AG09319 (cell line): ENCODE measurements at regions not wholly inside any gene's neighbourhood (a gene's known extent, or its start where the extent isn't known, plus 50 kb on each side); places are given as distances from the start of the nearest gene placed in this dataset.

Experiments used
- DNase-seq: peaks from one replicate; pipeline ENCODE4 v3.0.0-alpha.2; 2010; ENCODE audit warnings: low read depth; ENCODE audit errors: extremely low read depth
- TF ChIP-seq, protein P1 (sequence below): IDR thresholded peaks from 2 replicates; pipeline ENCODE4 v1.5.1; 2011; ENCODE audit warnings: low read depth, mild to moderate bottlenecking, inconsistent platforms, low read length, moderate library complexity

DNA sequence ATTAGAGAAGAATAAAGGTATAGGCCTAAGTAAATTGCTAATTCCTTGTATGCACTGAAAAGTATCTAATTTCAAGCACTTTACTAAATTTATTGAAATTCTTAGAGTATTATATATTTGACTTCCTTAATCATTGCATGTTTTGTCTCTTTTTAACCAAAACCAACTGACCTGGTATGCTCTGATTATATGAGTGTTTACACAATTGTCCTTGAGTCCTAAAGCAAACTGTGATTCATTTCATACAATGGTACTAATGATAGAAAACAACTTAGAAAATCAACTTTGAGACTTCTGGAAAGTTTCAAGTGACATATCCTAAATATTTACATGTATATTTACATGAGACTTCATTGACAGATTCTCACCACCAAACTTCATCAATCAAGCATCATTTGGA is 1177.1 kb downstream of the ADGRL3 start:
- TF ChIP-seq, protein P1, sequence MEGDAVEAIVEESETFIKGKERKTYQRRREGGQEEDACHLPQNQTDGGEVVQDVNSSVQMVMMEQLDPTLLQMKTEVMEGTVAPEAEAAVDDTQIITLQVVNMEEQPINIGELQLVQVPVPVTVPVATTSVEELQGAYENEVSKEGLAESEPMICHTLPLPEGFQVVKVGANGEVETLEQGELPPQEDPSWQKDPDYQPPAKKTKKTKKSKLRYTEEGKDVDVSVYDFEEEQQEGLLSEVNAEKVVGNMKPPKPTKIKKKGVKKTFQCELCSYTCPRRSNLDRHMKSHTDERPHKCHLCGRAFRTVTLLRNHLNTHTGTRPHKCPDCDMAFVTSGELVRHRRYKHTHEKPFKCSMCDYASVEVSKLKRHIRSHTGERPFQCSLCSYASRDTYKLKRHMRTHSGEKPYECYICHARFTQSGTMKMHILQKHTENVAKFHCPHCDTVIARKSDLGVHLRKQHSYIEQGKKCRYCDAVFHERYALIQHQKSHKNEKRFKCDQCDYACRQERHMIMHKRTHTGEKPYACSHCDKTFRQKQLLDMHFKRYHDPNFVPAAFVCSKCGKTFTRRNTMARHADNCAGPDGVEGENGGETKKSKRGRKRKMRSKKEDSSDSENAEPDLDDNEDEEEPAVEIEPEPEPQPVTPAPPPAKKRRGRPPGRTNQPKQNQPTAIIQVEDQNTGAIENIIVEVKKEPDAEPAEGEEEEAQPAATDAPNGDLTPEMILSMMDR = no peak

DNA sequence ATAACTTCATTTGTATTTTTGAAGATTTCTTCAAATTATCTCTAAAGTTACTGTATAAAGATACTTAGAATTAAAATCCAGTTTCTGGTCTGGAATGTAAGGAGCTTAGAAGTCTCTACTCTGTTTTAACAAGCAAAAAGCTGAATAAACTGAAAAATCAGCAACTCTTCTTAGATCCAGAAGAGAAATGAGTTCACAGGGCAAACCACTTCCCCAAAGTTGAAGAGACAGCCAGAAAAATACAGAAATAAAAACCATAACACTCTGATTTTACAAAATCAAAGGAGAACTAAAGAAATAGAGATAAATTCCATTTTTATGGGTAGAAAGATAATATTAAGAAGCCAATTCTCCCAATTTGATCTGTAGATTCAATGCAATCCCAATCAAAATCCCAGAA is 1166.8 kb downstream of the ADGRL3 start:
- DNase-seq = no peak
- TF ChIP-seq, protein P1 = no peak

More for the DNA sequence above, 1177.1 kb downstream of the ADGRL3 start:
- DNase-seq = no peak

DNA sequence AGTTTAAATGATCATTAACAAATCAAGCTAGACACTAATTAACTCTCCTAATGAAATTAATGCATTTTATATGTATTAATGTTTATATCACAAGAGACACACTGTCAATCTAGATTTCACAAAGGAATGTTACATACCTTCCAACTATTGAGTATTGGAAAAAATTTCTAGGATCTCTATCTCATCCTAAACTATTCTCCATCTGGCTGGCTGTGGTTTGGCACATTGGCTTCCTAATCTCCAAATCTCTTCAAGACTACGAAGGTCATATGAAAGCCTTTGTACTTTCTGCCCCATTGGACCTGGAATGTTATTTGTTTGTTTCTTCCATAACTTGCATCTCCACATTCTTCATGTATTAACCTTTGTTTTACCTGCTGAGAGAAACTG is 1160.0 kb downstream of the ADGRL3 start:
- TF ChIP-seq, protein P1 = no peak
- DNase-seq = no peak

DNA sequence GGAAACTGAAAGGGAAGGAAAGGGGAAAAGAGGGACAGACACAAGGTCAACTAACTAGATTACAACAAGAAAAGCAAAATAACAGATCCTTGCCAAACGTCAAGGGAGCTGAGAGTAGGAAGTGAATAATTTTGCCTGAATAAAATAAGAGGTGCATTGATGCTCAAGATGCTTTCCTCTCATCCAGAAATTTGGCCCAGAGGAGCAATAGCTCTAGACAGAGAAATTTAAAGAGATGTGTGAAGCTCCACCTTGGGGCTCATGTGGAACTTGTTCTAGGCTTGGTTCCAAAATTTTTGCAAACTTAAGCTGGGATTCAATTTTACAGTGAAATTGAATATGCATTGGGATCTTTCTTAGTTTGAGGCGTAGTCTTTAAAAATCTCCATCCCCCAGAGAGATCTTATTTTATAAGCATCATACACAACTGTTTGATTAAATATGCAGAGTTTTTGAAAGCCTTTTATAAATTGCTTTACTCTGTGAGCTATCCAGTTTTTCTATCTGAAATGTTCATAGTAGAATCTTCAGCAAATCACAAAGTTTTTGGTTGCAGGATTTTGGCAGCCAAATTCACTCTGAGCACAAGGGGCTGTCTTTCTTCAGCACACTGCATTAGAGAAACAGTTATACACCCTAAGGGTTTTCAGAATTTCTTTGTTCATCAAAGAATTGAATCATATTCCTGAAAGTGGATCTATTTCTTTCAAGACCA is 1159.5 kb downstream of the ADGRL3 start:
- TF ChIP-seq, protein P1 = no peak
- DNase-seq = no peak

DNA sequence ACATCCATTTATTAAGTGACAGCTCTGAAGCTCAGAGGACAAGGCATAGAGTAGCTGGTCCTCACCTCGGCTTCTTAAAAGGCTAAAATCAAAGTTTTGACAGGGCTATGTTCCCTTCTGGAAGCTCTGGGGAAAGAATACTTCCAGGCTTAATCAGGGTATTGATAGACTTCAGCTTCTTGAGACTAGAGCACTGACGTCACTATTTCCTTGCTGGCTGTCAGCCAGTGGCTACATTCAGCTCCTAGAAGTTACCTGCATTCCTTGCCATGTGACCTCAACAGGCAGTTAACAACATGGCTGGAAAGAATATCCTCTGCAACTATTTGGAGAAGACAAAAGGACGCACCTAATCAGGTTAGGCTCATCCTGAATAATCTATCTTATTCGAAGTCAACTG is 1144.8 kb downstream of the ADGRL3 start:
- TF ChIP-seq, protein P1 = no peak
- no peak for DNase-seq

DNA sequence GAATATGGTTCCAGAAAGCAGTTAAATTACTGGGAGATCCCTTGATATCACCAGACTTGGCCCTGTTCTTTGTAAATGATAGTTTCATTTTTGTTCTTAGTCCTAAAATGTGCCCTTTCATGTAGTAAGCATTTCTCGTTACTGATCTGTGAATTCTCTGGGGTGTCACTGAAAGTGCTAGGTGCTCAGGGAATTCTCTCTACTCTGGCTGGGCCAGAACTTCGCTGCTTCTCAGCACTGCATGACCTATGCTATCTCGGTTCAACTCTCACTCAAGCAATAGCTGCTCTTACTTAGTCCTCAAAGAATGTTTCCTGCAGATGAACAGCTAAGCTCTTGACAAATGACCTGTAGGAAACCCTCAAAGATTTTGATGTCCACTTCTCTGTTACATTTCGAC is 1144.3 kb downstream of the ADGRL3 start:
- TF ChIP-seq, protein P1 = no peak
- DNase-seq = no peak

DNA sequence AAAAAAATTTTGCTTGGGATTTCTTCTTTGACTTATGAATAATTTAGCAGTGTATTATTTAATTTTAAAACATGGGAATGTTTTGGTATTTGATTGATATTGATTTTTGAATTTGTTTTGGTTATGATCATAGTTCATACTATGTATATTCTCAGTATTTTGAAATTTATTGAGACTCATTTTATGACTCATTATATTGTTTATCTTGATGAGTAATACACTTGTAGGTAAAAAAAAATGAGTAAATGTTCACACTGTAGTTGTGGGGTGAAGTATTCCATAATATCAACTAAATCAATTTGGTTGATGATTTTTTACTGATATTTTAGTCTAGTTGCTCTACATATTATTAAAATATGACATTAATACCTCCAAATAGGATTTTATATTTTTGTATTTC is 1142.2 kb downstream of the ADGRL3 start:
- no peak for DNase-seq
- TF ChIP-seq, protein P1 = no peak
